ENCODE measurements at regions not wholly inside any gene's neighbourhood (a gene's known extent, or its start where the extent isn't known, plus 50 kb on each side); places are given as distances from the start of the nearest gene placed in this dataset.

- Mint-ChIP-seq H3K27me3 (no peaks in the 10 kb centered on the region), H3K9me3 (peaks cover 11 to 14% of the 10 kb centered on the region in 2 donors), H3K4me3 (no peak overlapping the region), H3K4me1 (no peaks in the 10 kb centered on the region), H3K27ac (no peak overlapping the region)
- ATAC-seq, result no peak
- no peak for DNase-seq
These were observed 188.7 kb upstream of the NRXN1 start for GRCh38 chr2:51220606-51221005.

- Mint-ChIP-seq H3K9me3 (peaks cover 6 to 9% of the 10 kb centered on the region in 2 donors), H3K4me3 (no peak overlapping the region), H3K4me1 (no peaks in the 10 kb centered on the region), H3K27me3 (no peaks in the 10 kb centered on the region), H3K27ac (no peak overlapping the region)
- ATAC-seq, result no peak
- DNase-seq, result no peak
These were observed 188.1 kb upstream of the NRXN1 start for GRCh38 chr2:51220080-51220479.

- H3K27ac Mint-ChIP-seq, result no peak overlapping the region
- no peaks in the 10 kb centered on the region for H3K27me3 Mint-ChIP-seq
- peaks cover 5 to 6% of the 10 kb centered on the region in 2 donors for H3K9me3 Mint-ChIP-seq
- no peak overlapping the region for H3K4me3 Mint-ChIP-seq
- no peak for DNase-seq
- no peak for ATAC-seq
- H3K4me1 Mint-ChIP-seq, result no peaks in the 10 kb centered on the region
These were observed 187.5 kb upstream of the NRXN1 start for GRCh38 chr2:51219468-51219867.

GRCh38 chr2:51218047-51218446 lies 186.1 kb upstream of the NRXN1 start:
- no peaks in the 10 kb centered on the region for H3K4me1 Mint-ChIP-seq
- H3K4me3 Mint-ChIP-seq, result no peak overlapping the region
- peaks cover 0 to 5% of the 10 kb centered on the region in 2 donors for H3K9me3 Mint-ChIP-seq
- H3K27ac Mint-ChIP-seq, result no peak overlapping the region
- DNase-seq, result no peak
- no peak for ATAC-seq
- H3K27me3 Mint-ChIP-seq, result no peaks in the 10 kb centered on the region

GRCh38 chr2:51213826-51214225 lies 181.9 kb upstream of the NRXN1 start:
- peaks cover 12 to 14% of the 10 kb centered on the region in 2 donors for H3K9me3 Mint-ChIP-seq
- H3K4me3 Mint-ChIP-seq, result no peak overlapping the region
- no peaks in the 10 kb centered on the region for H3K4me1 Mint-ChIP-seq
- DNase-seq, result no peak
- no peaks in the 10 kb centered on the region for H3K27me3 Mint-ChIP-seq
- ATAC-seq, result no peak
- no peak overlapping the region for H3K27ac Mint-ChIP-seq

- Mint-ChIP-seq H3K27ac (no peak overlapping the region), H3K9me3 (peaks cover 12 to 14% of the 10 kb centered on the region in 2 donors), H3K4me1 (no peaks in the 10 kb centered on the region), H3K4me3 (no peak overlapping the region), H3K27me3 (no peaks in the 10 kb centered on the region)
- DNase-seq (no peak), ATAC-seq (no peak)
These were observed 180.4 kb upstream of the NRXN1 start for GRCh38 chr2:51212374-51212773.

GRCh38 chr2:51208521-51208920 lies 176.6 kb upstream of the NRXN1 start:
- Mint-ChIP-seq H3K9me3 (peaks cover 12 to 19% of the 10 kb centered on the region in 2 donors), H3K4me3 (no peak overlapping the region), H3K4me1 (no peaks in the 10 kb centered on the region), H3K27ac (no peak overlapping the region), H3K27me3 (no peaks in the 10 kb centered on the region)
- no peak for DNase-seq
- ATAC-seq, result no peak

GRCh38 chr2:51201295-51201694 lies 169.4 kb upstream of the NRXN1 start:
- Mint-ChIP-seq H3K4me3 (no peak overlapping the region), H3K27ac (no peak overlapping the region), H3K9me3 (peaks cover 12 to 15% of the 10 kb centered on the region in 2 donors), H3K4me1 (no peaks in the 10 kb centered on the region), H3K27me3 (no peaks in the 10 kb centered on the region)
- DNase-seq (no peak), ATAC-seq (no peak)

GRCh38 chr2:51194656-51195055 lies 162.7 kb upstream of the NRXN1 start:
- ATAC-seq (no peak), DNase-seq (no peak)
- Mint-ChIP-seq H3K27ac (no peak overlapping the region), H3K4me3 (no peak overlapping the region), H3K27me3 (no peaks in the 10 kb centered on the region), H3K4me1 (no peaks in the 10 kb centered on the region), H3K9me3 (peaks cover 23 to 26% of the 10 kb centered on the region in 2 donors)

- Mint-ChIP-seq H3K9me3 (peaks cover 6 to 11% of the 10 kb centered on the region in 2 donors), H3K4me3 (no peak overlapping the region), H3K4me1 (no peaks in the 10 kb centered on the region), H3K27me3 (no peaks in the 10 kb centered on the region), H3K27ac (no peak overlapping the region)
- DNase-seq, result no peak
- ATAC-seq, result no peak
These were observed 138.3 kb upstream of the NRXN1 start for GRCh38 chr2:51170273-51170672.

- Mint-ChIP-seq H3K9me3 (peaks cover 6 to 15% of the 10 kb centered on the region in 2 donors), H3K4me3 (no peak overlapping the region), H3K27ac (no peak overlapping the region), H3K4me1 (no peaks in the 10 kb centered on the region), H3K27me3 (no peaks in the 10 kb centered on the region)
- no peak for DNase-seq
- ATAC-seq, result no peak
These were observed 133.8 kb upstream of the NRXN1 start for GRCh38 chr2:51165534-51166260.

GRCh38 chr2:51158251-51158650 lies 126.3 kb upstream of the NRXN1 start:
- Mint-ChIP-seq H3K4me1 (no peaks in the 10 kb centered on the region), H3K4me3 (no peak overlapping the region), H3K27me3 (no peaks in the 10 kb centered on the region), H3K27ac (no peak overlapping the region), H3K9me3 (peaks cover 0 to 7% of the 10 kb centered on the region in 2 donors)
- DNase-seq (no peak), ATAC-seq (no peak)

GRCh38 chr2:51153236-51153635 lies 121.3 kb upstream of the NRXN1 start:
- DNase-seq, result no peak
- ATAC-seq, result no peak
- no peaks in the 10 kb centered on the region for H3K27me3 Mint-ChIP-seq

GRCh38 chr2:51151490-51152140 lies 119.7 kb upstream of the NRXN1 start:
- ATAC-seq, result no peak
- Mint-ChIP-seq H3K4me1 (no peaks in the 10 kb centered on the region), H3K27me3 (no peaks in the 10 kb centered on the region), H3K27ac (no peak overlapping the region), H3K4me3 (no peak overlapping the region), H3K9me3 (peaks cover 7 to 8% of the 10 kb centered on the region in 2 donors)
- DNase-seq, result no peak

More at GRCh38 chr2:51153236-51153635, 121.3 kb upstream of the NRXN1 start:
- Mint-ChIP-seq H3K9me3 (peaks cover 7 to 12% of the 10 kb centered on the region in 2 donors), H3K27ac (no peak overlapping the region), H3K4me1 (no peaks in the 10 kb centered on the region), H3K4me3 (no peak overlapping the region)

GRCh38 chr2:51149725-51150124 lies 117.8 kb upstream of the NRXN1 start:
- DNase-seq (no peak), ATAC-seq (no peak)
- Mint-ChIP-seq H3K4me1 (no peaks in the 10 kb centered on the region), H3K9me3 (peaks cover 5 to 7% of the 10 kb centered on the region in 2 donors), H3K4me3 (no peak overlapping the region), H3K27me3 (no peaks in the 10 kb centered on the region), H3K27ac (no peak overlapping the region)

- H3K9me3 Mint-ChIP-seq, result peaks cover 5% of the 10 kb centered on the region in 2 donors
- H3K4me1 Mint-ChIP-seq, result no peaks in the 10 kb centered on the region
- no peak for ATAC-seq
- no peak overlapping the region for H3K27ac Mint-ChIP-seq
- no peaks in the 10 kb centered on the region for H3K27me3 Mint-ChIP-seq
- H3K4me3 Mint-ChIP-seq, result no peak overlapping the region
- no peak for DNase-seq
These were observed 113.8 kb upstream of the NRXN1 start for GRCh38 chr2:51145761-51146160.

Data from stimulated activated naive CD8-positive, alpha-beta T cell treated with anti-CD3 and anti-CD28 coated beads, Interleukin-15, amount 100 ng/mL, for 72 hours (primary cell).